HG02938 (cell line): ENCODE measurements at regions not wholly inside any gene's neighbourhood (a gene's known extent, or its start where the extent isn't known, plus 50 kb on each side); places are given as distances from the start of the nearest gene placed in this dataset.
"Not testable (repeated sequence)": the region's sequence is repeated elsewhere in the genome, so short reads cannot be mapped to it uniquely, and the experiment has no call there.

ENCODE experiments used
- ATAC-seq: cut with Tn5 transposase; IDR thresholded peaks from one replicate; pipeline ENCODE4 v1.9.1; 2021; ENCODE audit warnings: mild to moderate bottlenecking, moderate library complexity; ENCODE audit not compliant: unreplicated experiment

- ATAC-seq = no peak
Measured at GRCh38 chr10:128571745-128572144, 445.5 kb upstream of the MKI67 start.

DNA sequence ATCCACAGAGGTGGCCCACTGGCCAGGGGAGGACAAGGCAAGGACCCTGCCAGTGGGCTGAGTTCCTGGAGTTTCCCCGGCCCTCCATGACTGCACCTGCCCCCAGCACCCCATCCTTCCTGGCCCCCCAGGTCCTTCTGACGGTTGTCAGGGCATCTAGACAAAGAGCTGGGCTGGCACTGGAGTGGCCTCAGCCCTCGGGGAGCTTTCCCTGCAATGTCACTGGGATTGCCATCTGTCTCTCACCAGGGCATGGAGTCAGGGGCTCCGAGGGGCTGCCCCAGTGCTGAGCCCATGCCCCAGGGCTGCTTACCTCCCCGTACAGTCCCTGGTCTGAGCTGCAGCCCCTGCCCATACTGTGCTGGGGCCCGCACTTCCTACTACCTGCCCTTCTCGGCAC lies 446.5 kb upstream of the MKI67 start:
- no peak for ATAC-seq

DNA sequence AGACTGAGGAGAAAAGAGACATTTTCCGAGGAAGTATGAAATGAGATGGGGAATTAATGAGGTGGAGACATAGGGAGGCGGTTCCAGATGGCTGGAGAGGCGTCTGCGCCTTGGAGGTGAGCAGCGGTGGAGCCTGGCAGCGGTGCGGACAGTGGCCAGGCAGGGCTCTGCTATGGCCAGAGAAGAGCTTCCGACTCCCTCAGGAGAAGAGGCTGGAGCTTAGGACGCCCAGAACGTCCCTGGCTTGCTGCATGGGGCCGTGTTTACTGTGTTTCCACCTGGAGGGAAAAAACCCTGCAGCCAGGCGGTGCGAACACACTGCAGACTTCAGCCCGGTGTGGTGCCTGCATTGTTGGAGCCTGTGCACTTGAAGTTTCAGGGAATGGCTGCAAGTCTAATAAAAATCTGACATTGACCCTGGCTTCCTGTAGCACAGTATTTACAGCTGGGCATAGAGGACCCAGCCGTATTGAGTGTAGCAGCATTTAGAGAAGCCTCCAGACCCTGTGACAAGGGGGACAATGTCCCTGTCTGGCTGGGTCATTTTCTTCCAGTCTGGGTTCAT lies 447.1 kb upstream of the MKI67 start:
- no peak for ATAC-seq

GRCh38 chr10:128573986-128574385 lies 447.8 kb upstream of the MKI67 start:
- ATAC-seq = no peak

- no peak for ATAC-seq
Measured at GRCh38 chr10:128574581-128575210, 448.5 kb upstream of the MKI67 start.

DNA sequence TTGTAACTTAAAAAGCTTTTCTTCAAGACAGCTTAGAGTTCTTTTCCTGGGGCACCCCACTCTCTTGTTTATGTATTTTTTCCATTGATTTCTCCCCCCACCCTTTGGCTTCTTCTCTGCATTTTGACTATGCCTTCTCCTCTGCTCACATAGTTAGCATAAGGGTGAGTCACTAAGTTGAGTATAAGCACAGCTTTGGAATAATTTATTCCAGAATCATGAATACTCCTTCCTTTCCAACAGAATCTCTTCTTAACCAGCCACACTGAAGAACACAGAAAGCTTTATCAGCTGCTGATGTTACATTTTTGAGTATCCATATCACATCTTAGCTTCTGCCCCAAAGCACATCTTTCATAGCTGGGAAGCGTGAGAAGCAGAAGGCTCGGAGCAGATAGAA lies 449.5 kb upstream of the MKI67 start:
- ATAC-seq = no peak

- no peak for ATAC-seq
Measured at GRCh38 chr10:128576336-128576735, 450.1 kb upstream of the MKI67 start.

- ATAC-seq = no peak
Measured at GRCh38 chr10:128576943-128577670, 450.9 kb upstream of the MKI67 start.

GRCh38 chr10:128577958-128578750 lies 451.9 kb upstream of the MKI67 start:
- no peak for ATAC-seq

DNA sequence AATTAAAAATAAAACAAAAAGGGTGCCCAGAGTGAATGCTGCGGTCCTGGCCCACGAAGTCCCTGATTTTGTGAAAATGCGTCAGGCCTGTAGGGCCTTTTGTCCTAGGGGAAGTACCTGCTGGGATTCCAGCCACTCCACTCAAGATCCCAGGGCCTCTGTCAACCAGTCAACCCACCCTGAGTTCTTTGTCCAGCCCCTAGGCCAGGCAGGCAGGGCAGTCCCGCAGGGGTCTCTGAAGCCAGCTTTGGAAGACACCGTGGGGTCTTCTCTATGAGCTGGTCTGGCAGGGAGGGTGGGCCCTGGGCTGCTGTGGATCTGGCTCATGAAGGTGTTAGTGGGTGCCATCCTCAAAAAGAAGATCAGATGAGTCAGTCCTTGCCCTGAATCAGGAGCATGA lies 452.5 kb upstream of the MKI67 start:
- ATAC-seq = no peak

DNA sequence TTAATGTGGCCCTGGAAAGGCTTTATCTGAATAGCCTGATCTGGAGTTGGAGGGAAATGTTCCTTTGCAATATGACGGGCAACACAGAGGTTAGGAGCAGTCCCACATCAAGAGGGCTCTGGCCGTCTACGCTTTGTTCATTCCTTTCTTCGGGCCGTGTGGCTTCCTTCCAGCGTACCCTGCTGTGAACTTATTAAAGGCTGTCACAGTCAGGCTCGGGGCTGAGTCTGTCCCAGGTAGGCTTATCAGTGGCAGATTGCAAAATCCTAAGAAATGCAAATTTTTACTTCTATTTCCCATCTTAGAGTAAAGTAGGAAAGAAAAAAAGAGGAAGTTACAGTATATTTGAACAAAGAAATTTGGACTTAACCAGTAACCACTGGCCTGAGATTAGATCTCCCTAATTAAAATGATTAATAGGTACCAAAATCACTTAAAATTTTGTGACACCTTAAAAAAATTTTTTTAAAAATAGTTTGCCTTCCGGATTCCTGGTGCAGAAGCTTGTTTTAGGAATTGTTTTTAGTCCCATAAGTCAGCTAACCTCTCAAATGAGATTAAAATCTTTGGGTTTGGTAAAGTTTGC lies 453.1 kb upstream of the MKI67 start:
- ATAC-seq = no peak

DNA sequence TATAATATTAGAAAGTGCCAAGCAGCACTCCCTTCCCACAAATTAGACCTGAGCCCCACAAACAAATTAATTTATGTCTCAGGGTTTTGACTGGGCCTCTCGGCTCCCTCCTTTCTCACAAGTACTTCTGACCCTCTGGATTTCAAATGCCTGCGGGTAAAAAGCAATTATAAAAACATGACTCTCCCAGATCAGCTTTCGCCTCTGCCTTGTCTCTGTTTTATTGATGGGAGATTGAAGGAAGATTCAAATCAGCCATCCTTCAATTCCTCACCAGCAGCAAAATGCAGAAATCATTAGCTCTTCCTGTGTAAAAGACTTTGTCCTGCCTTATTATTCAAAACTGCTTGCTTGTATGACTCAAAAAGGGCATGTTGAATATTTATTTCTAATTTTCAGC lies 453.7 kb upstream of the MKI67 start:
- ATAC-seq = no peak

GRCh38 chr10:128583125-128583524 lies 456.9 kb upstream of the MKI67 start:
- not testable (repeated sequence) for ATAC-seq

DNA sequence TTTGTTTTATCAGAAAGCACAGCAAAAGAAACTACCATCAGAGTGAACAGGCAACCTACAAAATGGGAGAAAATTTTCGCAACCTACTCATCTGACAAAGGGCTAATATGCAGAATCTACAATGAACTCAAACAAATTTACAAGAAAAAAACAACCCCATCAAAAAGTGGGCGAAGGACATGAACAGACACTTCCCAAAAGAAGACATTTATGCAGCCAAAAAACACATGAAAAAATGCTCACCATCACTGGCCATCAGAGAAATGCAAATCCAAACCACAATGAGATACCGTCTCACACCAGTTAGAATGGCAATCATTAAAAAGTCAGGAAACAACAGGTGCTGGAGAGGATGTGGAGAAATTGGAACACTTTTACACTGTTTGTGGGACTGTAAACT lies 460.4 kb upstream of the MKI67 start:
- ATAC-seq = not testable (repeated sequence)

- no peak for ATAC-seq
Measured at GRCh38 chr10:128587689-128588088, 461.5 kb upstream of the MKI67 start.

DNA sequence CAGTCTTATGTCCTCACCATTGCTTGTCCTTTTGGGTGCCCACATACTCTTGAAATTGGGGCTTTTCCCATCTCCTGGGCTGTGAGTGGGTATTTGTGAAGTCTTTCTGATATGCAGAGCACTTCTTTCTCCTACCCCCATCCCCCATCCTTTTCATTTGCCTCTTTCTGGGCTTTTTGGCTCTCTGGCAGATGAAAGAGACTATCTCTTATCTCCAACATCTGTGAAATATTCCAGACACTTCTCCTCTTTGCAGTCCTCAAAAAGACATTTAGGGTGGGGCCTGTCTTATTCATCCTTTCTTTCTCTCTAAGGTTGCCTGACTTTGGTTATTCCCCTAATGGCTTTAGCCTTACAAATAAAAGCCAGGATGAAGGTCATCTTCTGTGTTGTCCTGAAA lies 462.2 kb upstream of the MKI67 start:
- ATAC-seq = no peak

DNA sequence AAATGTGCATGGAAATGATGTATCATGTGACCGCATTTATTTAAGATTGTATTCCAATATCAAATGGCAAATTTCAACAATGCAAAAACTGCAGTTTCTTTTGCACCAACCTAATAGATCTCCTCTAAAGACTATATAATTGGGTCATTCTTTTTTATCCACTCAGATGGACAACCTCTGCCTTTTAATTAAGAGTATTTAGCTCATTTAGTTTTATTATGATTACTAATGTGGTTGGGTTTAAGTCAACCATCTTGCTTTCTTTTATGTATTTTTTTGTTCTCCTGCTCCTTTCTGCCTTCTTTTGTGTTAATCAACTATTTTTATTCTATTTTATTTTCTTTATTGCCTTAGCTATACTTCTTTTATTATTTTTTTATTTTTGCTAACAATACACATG lies 468.5 kb upstream of the MKI67 start:
- no peak for ATAC-seq

DNA sequence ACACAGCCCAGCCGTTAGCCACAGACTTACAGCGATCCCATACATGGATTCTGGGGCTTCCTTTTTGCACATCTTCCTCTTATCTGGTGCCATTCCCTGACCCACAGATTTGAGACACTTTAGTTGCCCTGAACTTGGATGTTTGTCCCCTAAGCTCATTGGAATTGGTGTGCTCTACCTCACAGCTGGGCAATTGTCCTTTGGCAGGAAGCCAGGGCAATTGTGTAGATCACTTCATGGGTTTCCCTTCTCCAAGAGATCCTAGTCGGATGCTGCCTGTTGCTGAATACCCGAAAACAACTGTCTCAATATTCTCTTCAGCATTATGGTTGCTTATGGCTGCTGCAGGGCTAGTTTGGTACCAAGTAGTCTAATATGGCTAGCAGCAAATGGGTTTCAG lies 470.7 kb upstream of the MKI67 start:
- ATAC-seq = no peak

DNA sequence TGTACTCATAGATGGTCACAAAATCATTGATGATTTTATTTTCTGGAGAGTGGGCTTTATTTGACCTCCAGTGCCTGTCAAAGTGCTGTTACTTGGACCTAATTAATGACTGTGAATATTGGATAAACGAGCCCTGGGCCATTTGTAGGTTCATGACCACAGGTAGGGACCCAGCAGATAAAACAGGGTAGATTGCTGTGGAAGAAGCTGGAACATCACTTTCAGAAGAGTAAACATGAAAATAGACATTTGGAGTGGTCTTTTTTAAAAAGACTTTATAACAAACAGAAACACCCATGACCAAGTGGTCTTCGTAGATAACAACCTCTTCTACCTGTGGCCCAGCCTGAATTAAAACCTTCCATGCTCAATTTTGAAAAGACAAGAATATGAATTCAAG lies 472.8 kb upstream of the MKI67 start:
- ATAC-seq = no peak

DNA sequence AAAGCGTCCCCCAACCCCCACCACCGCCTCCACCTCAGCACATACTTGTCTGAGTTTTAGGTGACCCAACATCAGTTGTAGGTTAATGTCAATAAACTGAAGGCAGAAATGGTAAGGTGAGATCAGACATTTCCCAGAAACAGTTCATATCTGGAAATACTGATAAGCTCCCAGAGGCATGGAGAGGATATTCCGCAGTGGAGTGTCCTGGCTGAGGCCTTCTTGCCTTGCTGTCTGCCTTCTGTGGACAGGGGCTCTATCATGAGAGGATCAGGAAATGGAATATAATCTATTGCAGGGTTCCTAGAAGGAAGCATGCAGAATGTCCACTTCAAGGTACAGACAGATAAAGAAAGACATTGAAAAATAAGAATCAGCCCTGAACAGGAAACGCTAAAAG lies 473.3 kb upstream of the MKI67 start:
- no peak for ATAC-seq

DNA sequence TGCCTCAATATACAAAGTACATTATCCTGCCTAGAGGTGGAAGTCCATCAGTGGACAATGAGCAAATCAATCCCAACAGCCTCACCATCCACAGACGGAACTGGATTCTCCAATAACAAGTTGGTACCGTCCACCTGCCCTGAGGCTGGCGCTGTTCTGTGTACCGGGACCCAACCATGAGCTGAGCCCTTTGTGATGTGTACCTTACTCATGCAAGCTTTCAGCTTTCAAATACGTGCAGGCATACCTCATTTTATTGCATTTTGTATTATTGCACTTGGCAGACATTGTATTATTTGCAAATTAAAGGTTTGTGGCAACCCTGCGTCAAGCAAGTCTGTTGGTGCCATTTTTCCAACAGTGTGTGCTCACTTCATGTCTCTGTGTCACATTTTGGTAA lies 476.0 kb upstream of the MKI67 start:
- ATAC-seq = no peak
